Aorta (tissue), 5 donors: ENCODE measurements at regions not wholly inside any gene's neighbourhood (a gene's known extent, or its start where the extent isn't known, plus 50 kb on each side); places are given as distances from the start of the nearest gene placed in this dataset.
A peak's percentile ranks its signal among the peaks of the same experiment; 100 is the strongest.
"Not testable (repeated sequence)": the region's sequence is repeated elsewhere in the genome, so short reads cannot be mapped to it uniquely, and the experiment has no call there.

Source experiments
- ATAC-seq: fragments of 200-7000 bp; cut with Tn5 transposase; one replicate; pipeline ENCODE4 v1.9.1; 2022; ENCODE audit warnings: moderate library complexity; ENCODE audit not compliant: low FRiP score
- DNase-seq, 2 donors: peaks; one replicate each; pipeline ENCODE4 v3.0.0-alpha.2; 2020
- H3K27ac ChIP-seq, 2 donors: one replicate each; pipeline ENCODE4 v1.5.1; 2013; ENCODE audit warnings: low read length in 2 of 2, mild to moderate bottlenecking in 2 of 2, moderate library complexity in 2 of 2, control low read depth in 1 of 2, inconsistent platforms in 1 of 2, low read depth in 1 of 2
- H3K27me3 ChIP-seq, 2 donors: one replicate each; pipeline ENCODE4 v1.6.1; 2013; ENCODE audit warnings: control low read depth in 1 of 2, low read length in 1 of 2, mild to moderate bottlenecking in 1 of 2, moderate library complexity in 1 of 2; ENCODE audit not compliant: insufficient read depth in 2 of 2, control insufficient read depth in 1 of 2
- H3K36me3 ChIP-seq, 2 donors: one replicate each; pipeline ENCODE4 v1.6.1; 2013; ENCODE audit warnings: control low read depth in 1 of 2, low read length in 1 of 2, mild to moderate bottlenecking in 1 of 2; ENCODE audit not compliant: insufficient read depth in 2 of 2, control insufficient read depth in 1 of 2
- H3K4me1 ChIP-seq, 2 donors: one replicate each; pipeline ENCODE4 v1.6.1; 2013; ENCODE audit warnings: low read length in 2 of 2, control low read depth in 1 of 2, mild to moderate bottlenecking in 1 of 2, moderate library complexity in 1 of 2; ENCODE audit not compliant: insufficient read depth in 2 of 2, control insufficient read depth in 1 of 2
- H3K4me3 ChIP-seq, 2 donors: one replicate each; pipeline ENCODE4 v1.5.1; 2013; ENCODE audit warnings: low read length in 2 of 2, control low read depth in 1 of 2, mild to moderate bottlenecking in 1 of 2
- H3K9me3 ChIP-seq: one replicate; pipeline ENCODE4 v1.6.1; 2013; ENCODE audit warnings: mild to moderate bottlenecking, low read length; ENCODE audit not compliant: control insufficient read depth
- whole genome bisulfite sequencing, 2 donors: extraction: QIAGEN DNeasy Blood & Tissue Kit; methylation state at CpG; one replicate each; pipeline ENCODE4 v1.1.7; 2013; 5-methylcytosine and 5-hydroxymethylcytosine counted together
- intact Hi-C, 2 donors: fragments of 100-400 bp; cut with DNase I; formaldehyde crosslinking; loops; one replicate each; pipeline versions ENCODE4 v1.14.2 to v1.15.0; 2022
- donor health status: healthy with polysubstance abuse.
- donor health status: Bipolar disorder and iron deficiency.
- donor health status: DM: no; HTN: no; CAD: no.
- donor health status: DM: no; HTN: no; CAD: no.
- donor health status: DM: yes; HTN: yes; CAD: no.

DNA sequence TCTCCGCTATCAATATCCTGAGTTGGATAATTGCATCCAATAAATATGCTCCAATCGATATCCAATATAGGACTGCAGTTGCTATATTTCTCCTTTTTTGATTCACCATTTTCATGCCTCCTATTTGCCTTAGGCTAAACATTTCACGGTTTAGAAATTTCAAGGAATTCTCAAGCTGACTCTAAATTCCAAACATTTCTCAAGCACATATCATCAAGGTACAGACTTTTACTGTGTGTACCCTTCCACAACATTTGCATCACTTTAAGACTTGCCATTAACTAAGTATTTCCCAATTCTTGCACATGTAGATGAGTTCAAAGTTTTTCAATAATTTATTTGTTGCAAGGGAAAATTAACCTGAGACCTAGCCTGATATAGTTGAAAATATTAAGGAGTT lies 795.2 kb upstream of the TMPRSS15 start:
- H3K27ac ChIP-seq, result no peak overlapping the region
- no peaks in the 10 kb centered on the region for H3K9me3 ChIP-seq
- 84 to 85% methylated on average over 3 of the region's 3 CpGs for WGBS, 2 donors
- no peak overlapping the region for H3K4me3 ChIP-seq
- intact Hi-C loops, result no loop called here
- H3K27me3 ChIP-seq, result no peaks in the 10 kb centered on the region
- DNase-seq (no peak), ATAC-seq (no peak)
- no peaks in the 10 kb centered on the region for H3K4me1 ChIP-seq
- H3K36me3 ChIP-seq, result no peaks in the 10 kb centered on the region

DNA sequence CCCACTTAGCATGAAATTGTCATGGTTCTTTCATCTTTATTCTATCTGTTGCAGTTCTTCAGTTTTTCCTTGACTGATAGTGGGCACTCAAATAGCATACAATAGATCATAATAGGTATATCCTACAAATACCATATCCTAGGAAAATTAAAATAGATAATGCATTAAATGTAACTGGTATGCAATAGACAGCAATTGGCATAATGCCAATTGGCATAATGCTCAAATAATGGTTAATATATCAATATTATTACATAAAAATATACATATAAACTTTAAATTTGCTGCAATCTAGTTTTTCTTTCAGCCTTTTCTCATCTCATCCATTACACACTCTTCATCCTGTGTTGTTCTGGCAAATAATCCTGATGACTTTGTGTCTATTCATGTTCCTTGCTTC lies 814.6 kb upstream of the TMPRSS15 start:
- intact Hi-C loops, result no loop called here
- H3K27me3 ChIP-seq, result no peaks in the 10 kb centered on the region
- no peaks in the 10 kb centered on the region for H3K36me3 ChIP-seq

DNA sequence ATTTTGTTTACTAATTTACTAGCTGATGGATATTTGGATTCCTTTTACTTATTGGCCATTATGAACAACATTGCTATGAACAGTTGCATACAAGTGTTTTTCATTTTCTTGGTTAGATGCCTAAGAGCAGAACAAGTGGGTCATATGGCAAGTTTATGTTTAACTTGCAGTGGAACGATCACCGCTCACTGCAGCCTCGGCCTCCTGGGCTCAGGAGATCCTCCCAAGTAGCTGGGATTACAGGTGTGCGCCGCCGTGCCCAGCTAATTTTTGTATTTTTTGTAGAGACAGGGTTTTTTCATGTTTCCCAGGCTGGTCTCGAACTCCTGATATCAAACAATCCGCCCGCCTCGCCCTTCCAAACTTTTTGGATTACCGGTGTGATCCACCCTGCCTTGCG lies 820.5 kb upstream of the TMPRSS15 start:
- intact Hi-C loops, result no loop called here
- WGBS, 2 donors, result 89 to 93% methylated on average over 12 of the region's 12 CpGs

More for the DNA sequence above, 814.6 kb upstream of the TMPRSS15 start:
- H3K9me3 ChIP-seq, result no peaks in the 10 kb centered on the region
- DNase-seq (no peak), ATAC-seq (no peak)
- no peak overlapping the region for H3K4me3 ChIP-seq
- H3K27ac ChIP-seq, result no peak overlapping the region
- H3K4me1 ChIP-seq, result no peaks in the 10 kb centered on the region

DNA sequence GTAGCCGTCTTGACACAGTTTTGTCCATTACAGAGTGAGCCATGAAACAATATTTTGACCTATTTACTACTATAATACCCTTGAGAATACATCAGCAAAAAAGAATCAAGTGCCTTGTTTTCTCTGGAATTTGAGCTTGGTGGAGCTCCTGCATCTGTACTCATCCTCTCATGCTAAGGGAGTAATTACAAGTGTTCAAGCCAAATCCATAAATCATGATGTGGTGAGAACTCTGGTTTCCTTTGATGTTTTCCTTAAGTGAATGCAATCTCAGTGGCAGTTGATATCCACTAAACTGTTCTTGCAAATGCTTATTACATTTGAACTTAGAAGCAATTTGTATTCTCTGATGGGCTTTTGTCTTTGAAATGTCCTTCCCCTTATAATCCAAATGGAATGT lies 824.6 kb upstream of the TMPRSS15 start:
- DNase-seq (no peak), ATAC-seq (no peak)
- Histone ChIP-seq H3K4me3 (no peak overlapping the region), H3K36me3 (no peaks in the 10 kb centered on the region), H3K27ac (no peak overlapping the region), H3K27me3 (no peaks in the 10 kb centered on the region), H3K9me3 (no peaks in the 10 kb centered on the region), H3K4me1 (no peaks in the 10 kb centered on the region)
- intact Hi-C loops, result no loop called here
- 13 to 27% methylated on average over 1 of the region's 1 CpG for WGBS, 2 donors

More for the DNA sequence above, 820.5 kb upstream of the TMPRSS15 start:
- no peaks in the 10 kb centered on the region for H3K27me3 ChIP-seq
- ATAC-seq, result no peak
- no peaks in the 10 kb centered on the region for H3K36me3 ChIP-seq
- H3K4me1 ChIP-seq, result no peaks in the 10 kb centered on the region
- no peaks in the 10 kb centered on the region for H3K9me3 ChIP-seq
- H3K4me3 ChIP-seq, result no peak overlapping the region
- DNase-seq, result no peak
- H3K27ac ChIP-seq, result no peak overlapping the region

DNA sequence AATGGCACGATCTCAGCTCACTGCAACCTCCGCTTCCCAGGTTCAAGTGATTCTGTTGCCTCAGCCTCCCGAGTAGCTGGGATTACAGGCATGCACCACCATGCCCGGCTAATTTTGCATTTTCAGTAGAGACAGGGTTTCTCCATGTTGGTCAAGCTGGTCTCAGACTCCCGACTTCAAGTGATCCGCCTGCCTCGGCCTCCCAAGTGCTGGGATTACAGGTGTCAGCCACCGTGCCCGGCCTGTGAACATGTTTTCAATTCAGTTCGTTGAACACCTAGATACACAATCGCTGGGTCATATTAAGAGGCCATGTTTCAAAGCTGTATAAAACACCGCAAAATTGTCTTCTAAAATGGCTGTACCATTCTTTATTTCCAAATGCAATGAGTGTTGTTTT lies 830.3 kb upstream of the TMPRSS15 start:
- intact Hi-C loops, H3K36me3 ChIP-seq, DNase-seq, ATAC-seq, H3K4me1 ChIP-seq, H3K27me3 ChIP-seq, H3K27ac ChIP-seq, H3K9me3 ChIP-seq, H3K4me3 ChIP-seq: not testable (repeated sequence)
- WGBS, 2 donors, result 87 to 94% methylated on average over 12 of the region's 12 CpGs

DNA sequence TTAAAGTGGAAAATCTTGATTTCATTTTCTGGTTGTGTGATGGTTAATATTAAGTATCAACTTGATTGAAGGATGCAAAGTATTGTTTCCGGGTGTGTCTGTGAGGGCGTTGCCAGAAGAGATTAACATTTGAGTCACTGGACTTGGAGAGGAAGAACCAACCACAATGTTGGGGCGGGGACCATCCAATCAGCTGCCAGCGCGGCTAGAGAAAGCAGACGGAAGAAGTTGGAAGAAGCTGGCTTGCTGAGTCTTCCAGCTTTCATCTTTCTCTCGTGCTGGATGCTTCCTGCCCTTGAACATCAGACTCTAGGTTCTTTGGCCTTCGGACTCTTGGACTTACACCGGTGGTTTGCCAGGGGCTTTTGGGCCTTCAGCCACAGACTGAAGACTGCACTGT lies 832.6 kb upstream of the TMPRSS15 start:
- WGBS, 2 donors, result 92% methylated on average over 9 of the region's 9 CpGs
- no peaks in the 10 kb centered on the region for H3K27me3 ChIP-seq
- no peaks in the 10 kb centered on the region for H3K4me1 ChIP-seq
- ATAC-seq (no peak), DNase-seq (no peak)
- H3K9me3 ChIP-seq, result no peaks in the 10 kb centered on the region
- H3K4me3 ChIP-seq, result no peak overlapping the region
- H3K27ac ChIP-seq, result no peak overlapping the region
- intact Hi-C loops, result no loop called here
- H3K36me3 ChIP-seq, result no peaks in the 10 kb centered on the region

DNA sequence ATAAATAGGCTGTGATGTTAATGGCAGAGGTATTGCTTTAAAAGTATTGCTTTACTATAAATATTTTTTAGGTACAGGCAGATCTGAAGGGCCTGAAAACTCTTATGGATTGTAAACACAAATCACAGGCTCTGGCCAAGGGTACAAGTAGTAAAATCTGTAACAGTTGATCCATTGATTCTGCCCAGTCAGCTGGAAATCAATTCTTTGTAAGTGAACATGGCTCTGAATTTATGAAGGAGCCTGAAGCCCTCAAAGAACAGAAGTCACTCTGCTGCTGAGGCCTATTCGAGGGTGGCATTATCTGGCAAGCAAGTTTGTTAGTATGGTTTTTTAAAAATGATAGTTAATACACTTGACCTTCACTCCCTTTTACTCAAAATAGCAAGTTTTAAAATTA lies 834.0 kb upstream of the TMPRSS15 start:
- H3K9me3 ChIP-seq, result no peaks in the 10 kb centered on the region
- no peaks in the 10 kb centered on the region for H3K4me1 ChIP-seq
- ATAC-seq, result no peak
- DNase-seq, result no peak
- WGBS, 2 donors, result 24 to 31% methylated on average over 1 of the region's 1 CpG
- intact Hi-C loops, result no loop called here
- no peak overlapping the region for H3K4me3 ChIP-seq
- H3K27ac ChIP-seq, result no peak overlapping the region
- H3K36me3 ChIP-seq, result no peaks in the 10 kb centered on the region
- H3K27me3 ChIP-seq, result no peaks in the 10 kb centered on the region

DNA sequence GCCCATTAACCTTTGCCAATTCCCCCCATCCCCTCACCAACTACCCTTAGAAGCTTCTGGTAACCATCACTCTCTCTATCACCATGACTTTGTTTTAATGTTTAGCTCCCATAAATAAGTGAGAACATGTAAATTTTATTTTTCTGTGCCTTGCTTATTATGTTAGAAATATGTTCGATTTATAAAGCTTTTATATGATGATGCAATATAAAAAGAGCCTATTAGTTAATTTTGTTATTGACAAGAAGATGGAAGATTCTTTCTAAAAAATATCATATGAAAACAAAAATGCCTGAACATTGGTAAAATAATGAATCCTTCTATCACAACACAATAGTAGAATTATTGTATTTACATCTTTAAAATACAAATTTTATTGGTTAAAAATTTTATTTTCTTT lies 836.1 kb upstream of the TMPRSS15 start:
- DNase-seq (no peak), ATAC-seq (no peak)
- H3K4me3 ChIP-seq, result no peak overlapping the region
- intact Hi-C loops, result no loop called here
- WGBS, 2 donors, result 68 to 69% methylated on average over 1 of the region's 1 CpG
- H3K36me3 ChIP-seq, result no peaks in the 10 kb centered on the region
- H3K4me1 ChIP-seq, result no peaks in the 10 kb centered on the region
- no peak overlapping the region for H3K27ac ChIP-seq
- H3K9me3 ChIP-seq, result no peaks in the 10 kb centered on the region
- no peaks in the 10 kb centered on the region for H3K27me3 ChIP-seq

DNA sequence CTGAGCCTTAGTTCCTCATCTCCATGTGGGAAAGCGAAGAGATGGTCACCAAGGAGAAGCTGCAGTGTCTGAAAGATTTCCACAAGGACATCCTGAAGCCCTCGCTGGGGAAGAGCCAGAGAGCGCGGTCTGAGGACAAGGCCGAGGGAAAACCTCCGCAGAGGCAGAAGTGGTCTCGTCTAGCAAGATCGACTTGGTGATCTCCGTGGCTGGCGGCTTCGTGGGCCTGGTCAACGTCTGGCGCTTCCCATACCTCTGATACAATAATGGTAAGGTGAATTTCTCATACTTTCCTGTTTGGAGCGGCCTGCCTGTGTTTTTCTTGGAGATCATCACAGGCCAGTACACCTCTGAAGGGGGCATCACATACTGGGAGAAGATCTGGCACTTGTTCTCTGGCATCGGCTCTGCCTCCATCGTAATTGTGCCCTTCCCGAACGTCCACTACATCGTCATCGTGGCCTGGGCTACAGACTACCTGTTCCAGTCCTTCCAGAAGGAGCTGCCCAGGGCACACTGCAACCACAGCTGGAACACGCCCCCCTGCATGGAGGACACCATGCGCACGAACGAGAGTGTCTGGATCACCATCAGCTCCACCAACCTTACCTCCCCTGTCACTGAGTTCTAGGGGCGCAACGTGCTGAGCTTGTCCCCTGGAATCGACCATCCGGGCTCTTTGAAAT lies 841.1 kb upstream of the TMPRSS15 start:
- H3K27me3 ChIP-seq, result no peaks in the 10 kb centered on the region
- H3K9me3 ChIP-seq, result no peaks in the 10 kb centered on the region
- intact Hi-C loops, result no loop called here
- H3K36me3 ChIP-seq, result no peaks in the 10 kb centered on the region
- H3K27ac ChIP-seq, result no peak overlapping the region
- WGBS, 2 donors, result 95 to 97% methylated on average over 28 of the region's 28 CpGs
- DNase-seq (peak; percentile 30 to 52), ATAC-seq (no peak)
- H3K4me3 ChIP-seq, result no peak overlapping the region
- no peaks in the 10 kb centered on the region for H3K4me1 ChIP-seq
